CD4-positive, alpha-beta T cell (primary cell): ENCODE measurements at regions not wholly inside any gene's neighbourhood (a gene's known extent, or its start where the extent isn't known, plus 50 kb on each side); places are given as distances from the start of the nearest gene placed in this dataset.

Experiments
- ATAC-seq: fragments of 200-7000 bp; cut with Tn5 transposase; one replicate; pipeline ENCODE4 v1.10.0; 2022; ENCODE audit warnings: mild to moderate bottlenecking; ENCODE audit not compliant: poor library complexity
- CTCF ChIA-PET: fragments of 350-600 bp; sonication (Branson Sonifier 250); formaldehyde crosslinking; loops from one replicate; lab custom pipeline; 2021; ENCODE audit warnings: antibody characterized with exemption, inconsistent platforms; lab: Charles Lee
- POLR2A ChIA-PET: fragments of 350-600 bp; sonication (Branson Sonifier 250); formaldehyde crosslinking; loops from one replicate; lab custom pipeline; 2021; ENCODE audit warnings: antibody characterized with exemption, inconsistent platforms; lab: Charles Lee
- DNase-seq, 14 experiments: peaks; one replicate each; pipeline ENCODE4 v3.0.0-alpha.2; 2013 to 2020; ENCODE audit warnings: mixed read lengths in 2 of 14
- H3K27ac ChIP-seq, 2 donors: one replicate each; pipeline versions ENCODE4 v1.5.1 to v1.7.0; 2013; ENCODE audit warnings: low read length in 2 of 2, low read depth in 1 of 2, mild to moderate bottlenecking in 1 of 2
- H3K27me3 ChIP-seq, 2 experiments: 1 replicate in 1 of 2; 2 replicates in 1 of 2; pipeline versions ENCODE4 v1.6.1 to v1.7.0; 2013; ENCODE audit warnings: low read length in 2 of 2, control low read depth in 1 of 2, mild to moderate bottlenecking in 1 of 2, moderate library complexity in 1 of 2; ENCODE audit not compliant: insufficient read depth in 2 of 2, control insufficient read depth in 1 of 2
- H3K36me3 ChIP-seq: one replicate; pipeline ENCODE4 v1.6.1; 2013; ENCODE audit warnings: low read length, control low read depth; ENCODE audit not compliant: insufficient read depth
- H3K4me1 ChIP-seq: one replicate; pipeline ENCODE4 v1.6.1; 2013; ENCODE audit warnings: low read length, control low read depth; ENCODE audit not compliant: insufficient read depth
- H3K4me3 ChIP-seq: one replicate; pipeline ENCODE4 v1.5.1; 2013; ENCODE audit warnings: mild to moderate bottlenecking, low read length, moderate library complexity
- H3K9me3 ChIP-seq, 2 experiments: 1 replicate in 1 of 2; 2 replicates in 1 of 2; pipeline versions ENCODE4 v1.6.1 to v1.7.0; 2013; ENCODE audit warnings: low read length in 2 of 2, mild to moderate bottlenecking in 2 of 2, control low read depth in 1 of 2, moderate library complexity in 1 of 2; ENCODE audit not compliant: control insufficient read depth in 1 of 2, insufficient read depth in 1 of 2
- H3K27ac Mint-ChIP-seq: one replicate; pipeline ENCODE4 v1.8.0; 2020; ENCODE audit warnings: mixed read lengths
- H3K27me3 Mint-ChIP-seq: one replicate; pipeline ENCODE4 v1.8.0; 2021; ENCODE audit warnings: mixed read lengths
- H3K36me3 Mint-ChIP-seq: one replicate; pipeline ENCODE4 v1.8.0; 2021; ENCODE audit warnings: low read depth, mixed read lengths
- H3K4me1 Mint-ChIP-seq: one replicate; pipeline ENCODE4 v1.8.0; 2021; ENCODE audit warnings: low read depth, mixed read lengths
- H3K4me3 Mint-ChIP-seq: one replicate; pipeline ENCODE4 v1.8.0; 2020; ENCODE audit warnings: mild to moderate bottlenecking, mixed read lengths
- H3K9me3 Mint-ChIP-seq: one replicate; pipeline ENCODE4 v1.8.0; 2020; ENCODE audit warnings: mixed read lengths
- intact Hi-C, 2 experiments: fragments of 100-400 bp; cut with DNase I in 1 of 2; cut with micrococcal nuclease in 1 of 2; formaldehyde crosslinking; loops; one replicate each; pipeline versions ENCODE4 v1.15.1 to v1.9.0; 2023 to 2025; cut with DNase I, micrococcal nuclease
- TF ChIP-seq, protein P1 (sequence below): fragments of 200-600 bp; IDR thresholded peaks from one replicate; pipeline ENCODE4 v1.8.0; 2022; ENCODE audit warnings: antibody characterized with exemption, mild to moderate bottlenecking

DNA sequence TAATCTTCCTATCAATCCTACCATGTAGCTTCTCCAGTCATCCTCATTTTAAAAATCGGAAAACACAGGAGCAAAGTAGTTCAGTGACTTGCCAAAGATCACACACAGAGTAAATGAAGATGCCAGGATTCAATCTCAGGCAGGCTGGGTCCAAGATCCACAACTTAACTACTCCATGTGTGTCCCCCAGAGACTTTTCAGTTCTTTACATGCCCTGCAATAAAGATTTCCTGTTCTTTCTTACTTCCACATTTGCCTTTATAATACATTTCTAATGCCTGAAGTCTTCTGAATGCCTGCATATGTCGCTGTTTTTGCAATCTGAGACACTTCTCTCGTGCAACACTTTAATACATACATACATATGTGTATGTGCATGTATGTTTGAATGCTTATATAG lies 121.7 kb upstream of the MARCKS start:
- intact Hi-C loops = no loop called here
- CTCF ChIA-PET = no interaction called here
- Mint-ChIP-seq H3K4me3 (no peak overlapping the region), H3K27me3 (peaks cover 4% of the 10 kb centered on the region), H3K27ac (no peak overlapping the region), H3K4me1 (no peaks in the 10 kb centered on the region), H3K36me3 (no peaks in the 10 kb centered on the region), H3K9me3 (peaks cover 2% of the 10 kb centered on the region)
- H3K27me3 ChIP-seq = peaks cover 0 to 2% of the 10 kb centered on the region in 2 experiments
- H3K9me3 ChIP-seq = no peaks in the 10 kb centered on the region
- POLR2A ChIA-PET = no interaction called here
- no peak overlapping the region for H3K4me3 ChIP-seq
- H3K36me3 ChIP-seq = no peaks in the 10 kb centered on the region
- ATAC-seq (no peak), DNase-seq (no peak)
- H3K4me1 ChIP-seq = no peaks in the 10 kb centered on the region
- no peak overlapping the region for H3K27ac ChIP-seq
- TF ChIP-seq, protein P1, sequence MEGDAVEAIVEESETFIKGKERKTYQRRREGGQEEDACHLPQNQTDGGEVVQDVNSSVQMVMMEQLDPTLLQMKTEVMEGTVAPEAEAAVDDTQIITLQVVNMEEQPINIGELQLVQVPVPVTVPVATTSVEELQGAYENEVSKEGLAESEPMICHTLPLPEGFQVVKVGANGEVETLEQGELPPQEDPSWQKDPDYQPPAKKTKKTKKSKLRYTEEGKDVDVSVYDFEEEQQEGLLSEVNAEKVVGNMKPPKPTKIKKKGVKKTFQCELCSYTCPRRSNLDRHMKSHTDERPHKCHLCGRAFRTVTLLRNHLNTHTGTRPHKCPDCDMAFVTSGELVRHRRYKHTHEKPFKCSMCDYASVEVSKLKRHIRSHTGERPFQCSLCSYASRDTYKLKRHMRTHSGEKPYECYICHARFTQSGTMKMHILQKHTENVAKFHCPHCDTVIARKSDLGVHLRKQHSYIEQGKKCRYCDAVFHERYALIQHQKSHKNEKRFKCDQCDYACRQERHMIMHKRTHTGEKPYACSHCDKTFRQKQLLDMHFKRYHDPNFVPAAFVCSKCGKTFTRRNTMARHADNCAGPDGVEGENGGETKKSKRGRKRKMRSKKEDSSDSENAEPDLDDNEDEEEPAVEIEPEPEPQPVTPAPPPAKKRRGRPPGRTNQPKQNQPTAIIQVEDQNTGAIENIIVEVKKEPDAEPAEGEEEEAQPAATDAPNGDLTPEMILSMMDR = no peak

DNA sequence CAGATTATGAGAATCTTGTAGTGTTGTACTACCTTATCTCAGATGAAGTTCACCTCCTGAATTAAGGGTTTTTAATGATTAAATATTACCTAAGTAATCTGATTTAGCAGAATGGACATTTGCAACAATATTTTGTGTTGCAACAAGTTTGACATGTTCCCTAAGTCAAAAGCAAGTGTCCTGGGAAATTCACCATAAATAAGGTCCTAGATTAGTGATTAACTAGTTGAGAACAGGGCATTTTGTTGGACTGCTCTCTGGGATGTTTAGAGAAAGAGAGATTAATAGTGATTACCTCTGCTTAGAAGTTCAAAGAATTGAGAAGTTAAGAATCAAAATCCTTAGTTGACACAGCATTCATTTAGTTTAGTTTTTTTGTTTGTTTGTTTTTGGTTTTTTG lies 120.2 kb upstream of the MARCKS start:
- Mint-ChIP-seq H3K4me3 (no peak overlapping the region), H3K4me1 (no peaks in the 10 kb centered on the region), H3K27ac (no peak overlapping the region), H3K9me3 (peaks cover 2% of the 10 kb centered on the region), H3K36me3 (no peaks in the 10 kb centered on the region), H3K27me3 (peaks cover 4% of the 10 kb centered on the region)
- no peak overlapping the region for H3K27ac ChIP-seq
- no peaks in the 10 kb centered on the region for H3K9me3 ChIP-seq
- TF ChIP-seq, protein P1 = no peak
- ATAC-seq (no peak), DNase-seq (no peak)
- POLR2A ChIA-PET = no interaction called here
- H3K36me3 ChIP-seq = no peaks in the 10 kb centered on the region
- intact Hi-C loops = no loop called here
- no peaks in the 10 kb centered on the region for H3K4me1 ChIP-seq
- CTCF ChIA-PET = no interaction called here
- H3K4me3 ChIP-seq = no peak overlapping the region
- peaks cover 0 to 2% of the 10 kb centered on the region in 2 experiments for H3K27me3 ChIP-seq

DNA sequence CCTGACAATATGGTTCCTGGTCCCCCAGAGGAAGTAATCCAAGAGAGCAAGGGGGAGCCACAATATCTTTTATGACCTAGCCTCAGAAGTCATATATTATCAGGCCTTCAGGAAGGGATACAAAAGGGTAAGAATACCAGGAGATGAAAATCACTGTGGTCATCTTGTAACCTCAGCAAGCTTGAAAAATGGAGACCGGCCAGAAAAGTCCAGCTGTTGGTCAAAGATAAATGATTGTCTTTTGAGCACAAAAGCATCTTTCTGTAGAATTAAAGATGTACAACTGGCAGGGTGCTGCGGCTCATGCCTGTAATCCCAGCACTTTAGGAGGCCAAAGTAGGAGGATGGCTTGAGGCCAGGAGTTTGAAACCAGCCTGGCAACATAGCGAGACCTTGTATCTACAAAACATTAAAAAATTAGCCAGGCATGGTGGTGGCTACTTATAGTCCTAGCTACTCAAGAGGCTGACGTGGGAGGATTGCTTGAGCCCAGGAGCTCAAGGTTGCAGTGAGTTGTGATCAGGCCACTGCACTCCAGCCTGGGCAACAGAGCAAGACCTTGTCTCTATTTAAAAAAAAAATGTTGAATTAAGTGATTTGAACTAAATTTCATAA lies 118.0 kb upstream of the MARCKS start:
- Mint-ChIP-seq H3K9me3 (peaks cover 2% of the 10 kb centered on the region), H3K4me3 (no peak overlapping the region), H3K27ac (no peak overlapping the region), H3K4me1 (no peaks in the 10 kb centered on the region), H3K27me3 (peaks cover 4% of the 10 kb centered on the region), H3K36me3 (no peaks in the 10 kb centered on the region)
- intact Hi-C loops = no loop called here
- ATAC-seq (no peak), DNase-seq (no peak)
- Histone ChIP-seq H3K9me3 (no peaks in the 10 kb centered on the region), H3K36me3 (no peaks in the 10 kb centered on the region), H3K27ac (no peak overlapping the region), H3K4me3 (no peak overlapping the region), H3K27me3 (no peaks in the 10 kb centered on the region), H3K4me1 (no peaks in the 10 kb centered on the region)
- ChIA-PET CTCF (no interaction called here), POLR2A (no interaction called here)
- TF ChIP-seq, protein P1 = no peak
